Loucy (cell line): ENCODE measurements at regions not wholly inside any gene's neighbourhood (a gene's known extent, or its start where the extent isn't known, plus 50 kb on each side); places are given as distances from the start of the nearest gene placed in this dataset.

ENCODE experiments used
- H2AFZ ChIP-seq: fragments of 200-600 bp; sonication (generic); 2 replicates; pipeline ENCODE4 v1.6.0; 2016; ENCODE audit warnings: antibody characterized with exemption, mild to moderate bottlenecking, low read length, moderate library complexity
- H3F3A ChIP-seq: fragments of 200-600 bp; 2 replicates; pipeline ENCODE4 v1.6.0; 2016; ENCODE audit warnings: antibody characterized with exemption, low read depth, mild to moderate bottlenecking
- H3K27me3 ChIP-seq: fragments of 200-600 bp; sonication (generic); 2 replicates; pipeline ENCODE4 v1.6.1; 2014; ENCODE audit warnings: low read length, mild to moderate bottlenecking; ENCODE audit not compliant: insufficient read depth, poor library complexity, severe bottlenecking
- H3K36me3 ChIP-seq: fragments of 200-600 bp; sonication (generic); 2 replicates; pipeline ENCODE4 v1.6.1; 2016; ENCODE audit warnings: low read length; ENCODE audit not compliant: insufficient read depth
- H3K4me1 ChIP-seq: fragments of 200-600 bp; sonication (generic); 2 replicates; pipeline ENCODE4 v1.5.1; 2014; ENCODE audit warnings: low read length, mild to moderate bottlenecking; ENCODE audit not compliant: insufficient read depth, poor library complexity, severe bottlenecking
- H3K4me2 ChIP-seq: fragments of 200-600 bp; sonication (generic); 2 replicates; pipeline ENCODE4 v1.6.0; 2014; ENCODE audit warnings: antibody characterized with exemption, low read length, low read depth, mild to moderate bottlenecking; ENCODE audit not compliant: poor library complexity, severe bottlenecking
- H3K4me3 ChIP-seq: fragments of 200-600 bp; sonication (generic); 2 replicates; pipeline ENCODE4 v1.5.1; 2014; ENCODE audit warnings: low read length, mild to moderate bottlenecking, mixed read lengths; ENCODE audit not compliant: poor library complexity, severe bottlenecking
- H3K79me2 ChIP-seq: fragments of 200-600 bp; sonication (generic); 2 replicates; pipeline ENCODE4 v1.6.1; 2014; ENCODE audit warnings: low read length; ENCODE audit not compliant: insufficient read depth
- H3K9ac ChIP-seq: fragments of 200-600 bp; sonication (generic); 2 replicates; pipeline ENCODE4 v1.6.0; 2014; ENCODE audit warnings: mild to moderate bottlenecking, low read depth, low read length, moderate library complexity; ENCODE audit not compliant: poor library complexity, severe bottlenecking
- H3K9me2 ChIP-seq: fragments of 200-600 bp; sonication (generic); replicated peaks from 2 replicates; pipeline ENCODE4 v1.6.1; 2016; ENCODE audit warnings: low read depth, low read length, mixed read lengths
- H3K9me3 ChIP-seq: fragments of 200-600 bp; sonication (generic); 2 replicates; pipeline ENCODE4 v1.6.1; 2014; ENCODE audit warnings: mild to moderate bottlenecking, antibody characterized with exemption, low read length, low read depth; ENCODE audit not compliant: insufficient read depth
- H4K20me1 ChIP-seq: fragments of 200-600 bp; sonication (generic); 2 replicates; pipeline ENCODE4 v1.6.0; 2014; ENCODE audit warnings: antibody characterized with exemption, low read length, mild to moderate bottlenecking; ENCODE audit not compliant: insufficient read depth, poor library complexity, severe bottlenecking
- CTCF ChIP-seq: fragments of 200-600 bp; sonication (generic); conservative IDR thresholded peaks from 2 replicates; pipeline ENCODE4 v1.5.1; 2014; ENCODE audit warnings: mild to moderate bottlenecking, antibody characterized with exemption, low read length
- EZH2phosphoT487 ChIP-seq: fragments of 200-600 bp; IDR thresholded peaks from 2 replicates; pipeline ENCODE4 v1.6.1; 2018; ENCODE audit warnings: antibody characterized with exemption, mild to moderate bottlenecking, moderate library complexity, borderline replicate concordance

GRCh38 chr6:103062136-103062535 is 1668.6 kb downstream of the GRIK2 start:
- no peak for TF ChIP-seq EZH2phosphoT487
- no peak for TF ChIP-seq CTCF
- Histone ChIP-seq H2AFZ (no peak overlapping the region), H3K4me2 (no peak overlapping the region), H3K27me3 (no peaks in the 10 kb centered on the region), H3K36me3 (no peaks in the 10 kb centered on the region), H3K9me2 (no peaks in the 10 kb centered on the region), H3K4me3 (no peak overlapping the region), H3K4me1 (no peaks in the 10 kb centered on the region), H3F3A (no peaks in the 10 kb centered on the region), H3K9ac (no peak overlapping the region), H3K9me3 (no peaks in the 10 kb centered on the region), H4K20me1 (no peaks in the 10 kb centered on the region), H3K79me2 (no peaks in the 10 kb centered on the region)

- Histone ChIP-seq H4K20me1 (no peaks in the 10 kb centered on the region), H3F3A (no peaks in the 10 kb centered on the region), H3K9ac (no peak overlapping the region), H3K79me2 (no peaks in the 10 kb centered on the region), H3K4me2 (no peak overlapping the region), H3K4me3 (no peak overlapping the region), H2AFZ (no peak overlapping the region), H3K9me3 (no peaks in the 10 kb centered on the region), H3K36me3 (no peaks in the 10 kb centered on the region), H3K4me1 (no peaks in the 10 kb centered on the region), H3K9me2 (no peaks in the 10 kb centered on the region), H3K27me3 (no peaks in the 10 kb centered on the region)
- TF ChIP-seq CTCF (no peak), EZH2phosphoT487 (no peak)
Observed at GRCh38 chr6:103047567-103047966, 1654.1 kb downstream of the GRIK2 start.

GRCh38 chr6:103042336-103042735 is 1648.8 kb downstream of the GRIK2 start:
- Histone ChIP-seq H4K20me1 (no peaks in the 10 kb centered on the region), H3K79me2 (no peaks in the 10 kb centered on the region), H2AFZ (no peak overlapping the region), H3K9me2 (no peaks in the 10 kb centered on the region), H3K4me1 (no peaks in the 10 kb centered on the region), H3K9ac (no peak overlapping the region), H3K4me2 (no peak overlapping the region), H3F3A (no peaks in the 10 kb centered on the region), H3K36me3 (no peaks in the 10 kb centered on the region), H3K9me3 (no peaks in the 10 kb centered on the region), H3K27me3 (no peaks in the 10 kb centered on the region), H3K4me3 (no peak overlapping the region)
- TF ChIP-seq EZH2phosphoT487 (no peak), CTCF (no peak)
